Endodermal cell (in vitro differentiated cells): ENCODE measurements at regions not wholly inside any gene's neighbourhood (a gene's known extent, or its start where the extent isn't known, plus 50 kb on each side); places are given as distances from the start of the nearest gene placed in this dataset.

Experiments
- DNase-seq: peaks from one replicate; pipeline ENCODE4 v3.0.0-alpha.2; 2017
- H3K27ac ChIP-seq: 2 replicates; pipeline ENCODE4 v1.5.1; 2013; ENCODE audit warnings: mild to moderate bottlenecking, low read depth, low read length, moderate library complexity
- H3K27me3 ChIP-seq: 2 replicates; pipeline ENCODE4 v1.6.1; 2013; ENCODE audit warnings: mild to moderate bottlenecking, low read length, moderate library complexity; ENCODE audit not compliant: insufficient read depth, control insufficient read depth, poor library complexity, severe bottlenecking
- H3K36me3 ChIP-seq: 2 replicates; pipeline ENCODE4 v1.7.0; 2013; ENCODE audit warnings: mild to moderate bottlenecking, low read length, moderate library complexity; ENCODE audit not compliant: control insufficient read depth, insufficient read depth
- H3K4me1 ChIP-seq: one replicate; pipeline ENCODE4 v1.7.0; 2013; ENCODE audit warnings: low read length; ENCODE audit not compliant: control insufficient read depth, insufficient read depth
- H3K4me3 ChIP-seq: 2 replicates; pipeline ENCODE4 v1.5.1; 2013; ENCODE audit warnings: mild to moderate bottlenecking, low read length, moderate library complexity
- H3K9ac ChIP-seq: 2 replicates; pipeline ENCODE4 v1.6.1; 2013; ENCODE audit warnings: mild to moderate bottlenecking, low read length, moderate library complexity; ENCODE audit not compliant: poor library complexity, severe bottlenecking; ENCODE audit errors: extremely low read depth
- H3K9me3 ChIP-seq: 2 replicates; pipeline ENCODE4 v1.6.1; 2013; ENCODE audit warnings: mild to moderate bottlenecking, low read length, moderate library complexity; ENCODE audit not compliant: control insufficient read depth
- H3K27ac Mint-ChIP-seq: 2 replicates; pipeline ENCODE4 v1.8.0; 2020; ENCODE audit warnings: mixed read lengths
- H3K27me3 Mint-ChIP-seq: 2 replicates; pipeline ENCODE4 v1.8.0; 2021; ENCODE audit warnings: mild to moderate bottlenecking, mixed read lengths; ENCODE audit not compliant: insufficient read depth
- H3K36me3 Mint-ChIP-seq: 2 replicates; pipeline ENCODE4 v1.8.0; 2020; ENCODE audit warnings: low read depth, mixed read lengths
- H3K4me1 Mint-ChIP-seq: 2 replicates; pipeline ENCODE4 v1.8.0; 2020; ENCODE audit warnings: mixed read lengths
- H3K4me3 Mint-ChIP-seq: 2 replicates; pipeline ENCODE4 v1.8.0; 2020; ENCODE audit warnings: mild to moderate bottlenecking, moderate library complexity, mixed read lengths
- H3K9me3 Mint-ChIP-seq: 2 replicates; pipeline ENCODE4 v1.8.0; 2020; ENCODE audit warnings: mild to moderate bottlenecking, mixed read lengths
- CTCF ChIP-seq: fragments of 200-600 bp; sonication (generic); conservative IDR thresholded peaks from 2 replicates; pipeline ENCODE4 v1.5.0; 2021; ENCODE audit warnings: antibody characterized with exemption, mild to moderate bottlenecking
- WGBS, 2 experiments: methylation state at CpG; one replicate each; pipeline versions ENCODE4 v1.1.5 to v1.1.7; 2013; ENCODE audit warnings: missing lambda C conversion rate in 2 of 2, mixed read lengths in 1 of 2; ENCODE audit not compliant: insufficient coverage in 1 of 2, insufficient read length in 1 of 2; 5-methylcytosine and 5-hydroxymethylcytosine counted together

- Mint-ChIP-seq H3K9me3 (no peaks in the 10 kb centered on the region), H3K27ac (no peak overlapping the region), H3K4me3 (no peak overlapping the region), H3K36me3 (no peaks in the 10 kb centered on the region), H3K27me3 (peaks cover 6% of the 10 kb centered on the region), H3K4me1 (peaks cover 26% of the 10 kb centered on the region)
- no peaks in the 10 kb centered on the region for H3K9me3 ChIP-seq
- 64 to 76% methylated on average over 2 to 4 of the region's 4 CpGs for WGBS, 2 experiments
- no peak overlapping the region for H3K4me3 ChIP-seq
- H3K4me1 ChIP-seq = peaks cover 6% of the 10 kb centered on the region
- H3K36me3 ChIP-seq = no peaks in the 10 kb centered on the region
- TF ChIP-seq CTCF = no peak
- no peaks in the 10 kb centered on the region for H3K27me3 ChIP-seq
- peak; percentile 80 for DNase-seq
- no peak overlapping the region for H3K27ac ChIP-seq
- no peak overlapping the region for H3K9ac ChIP-seq
These were observed 86.8 kb upstream of the ZMIZ1 start for GRCh38 chr10:78981970-78982281.

GRCh38 chr10:78982726-78983125, 86.0 kb upstream of the ZMIZ1 start:
- H3K9me3 Mint-ChIP-seq = no peaks in the 10 kb centered on the region
- Histone ChIP-seq H3K9me3 (no peaks in the 10 kb centered on the region), H3K4me1 (peaks cover 6% of the 10 kb centered on the region), H3K9ac (no peak overlapping the region), H3K36me3 (no peaks in the 10 kb centered on the region), H3K27me3 (no peaks in the 10 kb centered on the region), H3K4me3 (no peak overlapping the region), H3K27ac (no peak overlapping the region)
- TF ChIP-seq CTCF = no peak
- no peak overlapping the region for H3K4me3 Mint-ChIP-seq
- WGBS, 2 experiments = 90 to 94% methylated on average over 4 to 6 of the region's 6 CpGs
- no peaks in the 10 kb centered on the region for H3K36me3 Mint-ChIP-seq
- peaks cover 6% of the 10 kb centered on the region for H3K27me3 Mint-ChIP-seq
- no peak overlapping the region for H3K27ac Mint-ChIP-seq
- peaks cover 23% of the 10 kb centered on the region for H3K4me1 Mint-ChIP-seq
- DNase-seq = no peak

- Mint-ChIP-seq H3K36me3 (no peaks in the 10 kb centered on the region), H3K27me3 (peaks cover 6% of the 10 kb centered on the region)
- 76 to 79% methylated on average over 4 of the region's 4 CpGs for WGBS, 2 experiments
These were observed 85.2 kb upstream of the ZMIZ1 start for GRCh38 chr10:78983608-78984007.

More at GRCh38 chr10:78983608-78984007, 85.2 kb upstream of the ZMIZ1 start:
- no peaks in the 10 kb centered on the region for H3K36me3 ChIP-seq
- H3K4me1 ChIP-seq = peaks cover 6% of the 10 kb centered on the region
- Mint-ChIP-seq H3K9me3 (no peaks in the 10 kb centered on the region), H3K27ac (no peak overlapping the region), H3K4me1 (peaks cover 16% of the 10 kb centered on the region), H3K4me3 (no peak overlapping the region)
- H3K27me3 ChIP-seq = no peaks in the 10 kb centered on the region
- no peak for TF ChIP-seq CTCF
- no peak overlapping the region for H3K4me3 ChIP-seq
- H3K9ac ChIP-seq = no peak overlapping the region
- H3K27ac ChIP-seq = no peak overlapping the region
- H3K9me3 ChIP-seq = no peaks in the 10 kb centered on the region
- no peak for DNase-seq
